ENCODE measurements at regions not wholly inside any gene's neighbourhood (a gene's known extent, or its start where the extent isn't known, plus 50 kb on each side); places are given as distances from the start of the nearest gene placed in this dataset.

- no peak for TF ChIP-seq MAX (IDR thresholded peaks at IDR 0.05)
- TF ChIP-seq CREB1 (IDR thresholded peaks at IDR 0.05; ENCODE audit: low read depth), result no peak
- TF ChIP-seq YY1 (IDR thresholded peaks at IDR 0.05; ENCODE audit: low read depth), result no peak
- TF ChIP-seq TAF1 (IDR thresholded peaks at IDR 0.05; ENCODE audit: low read depth), result no peak
- TF ChIP-seq REST (IDR thresholded peaks at IDR 0.05; ENCODE audit: low read depth), result no peak
- TF ChIP-seq TCF12 (IDR thresholded peaks at IDR 0.05; ENCODE audit: low read depth), result no peak
- no peak for TF ChIP-seq TEAD4 (IDR thresholded peaks at IDR 0.05)
- TF ChIP-seq EP300 (IDR thresholded peaks at IDR 0.05; ENCODE audit: borderline replicate concordance), result no peak
- no peak for TF ChIP-seq NFIC (IDR thresholded peaks at IDR 0.05)
- TF ChIP-seq RAD21 (IDR thresholded peaks at IDR 0.05; ENCODE audit: low read depth), result no peak
- no peak for TF ChIP-seq USF1 (IDR thresholded peaks at IDR 0.05)
- TF ChIP-seq FOXM1 (IDR thresholded peaks at IDR 0.05; ENCODE audit: borderline replicate concordance, low read depth), result no peak
- TF ChIP-seq EGR1 (IDR thresholded peaks at IDR 0.05), result no peak
These were observed 51.3 kb downstream of the TET3 start for GRCh38 chr2:74036010-74036409.

GRCh38 chr2:74036450-74037195 lies 51.9 kb downstream of the TET3 start:
- TF ChIP-seq MAX (IDR thresholded peaks at IDR 0.05), result no peak
- TF ChIP-seq USF1 (IDR thresholded peaks at IDR 0.05), result no peak
- no peak for TF ChIP-seq YY1 (IDR thresholded peaks at IDR 0.05; ENCODE audit: low read depth)
- TF ChIP-seq RAD21 (IDR thresholded peaks at IDR 0.05; ENCODE audit: low read depth), result no peak
- no peak for TF ChIP-seq EP300 (IDR thresholded peaks at IDR 0.05; ENCODE audit: borderline replicate concordance)
- no peak for TF ChIP-seq CREB1 (IDR thresholded peaks at IDR 0.05; ENCODE audit: low read depth)
- no peak for TF ChIP-seq TAF1 (IDR thresholded peaks at IDR 0.05; ENCODE audit: low read depth)
- TF ChIP-seq TCF12 (IDR thresholded peaks at IDR 0.05; ENCODE audit: low read depth), result no peak
- TF ChIP-seq CEBPB (IDR thresholded peaks at IDR 0.05), result no peak
- TF ChIP-seq TEAD4 (IDR thresholded peaks at IDR 0.05), result no peak
- no peak for TF ChIP-seq EGR1 (IDR thresholded peaks at IDR 0.05)
- TF ChIP-seq FOXM1 (IDR thresholded peaks at IDR 0.05; ENCODE audit: borderline replicate concordance, low read depth), result no peak
- no peak for TF ChIP-seq REST (IDR thresholded peaks at IDR 0.05; ENCODE audit: low read depth)
- TF ChIP-seq ZBTB7A (IDR thresholded peaks at IDR 0.05; ENCODE audit: low read depth), result no peak
- no peak for TF ChIP-seq NFIC (IDR thresholded peaks at IDR 0.05)

- TF ChIP-seq TEAD4 (IDR thresholded peaks at IDR 0.05), result no peak
- no peak for TF ChIP-seq NFIC (IDR thresholded peaks at IDR 0.05)
These were observed 52.7 kb downstream of the TET3 start for GRCh38 chr2:74037379-74037860.

GRCh38 chr2:74039611-74040010 lies 54.9 kb downstream of the TET3 start:
- no peak for TF ChIP-seq TEAD4 (IDR thresholded peaks at IDR 0.05)
- no peak for TF ChIP-seq CREB1 (IDR thresholded peaks at IDR 0.05; ENCODE audit: low read depth)
- TF ChIP-seq RAD21 (IDR thresholded peaks at IDR 0.05; ENCODE audit: low read depth), result no peak
- TF ChIP-seq YY1 (IDR thresholded peaks at IDR 0.05; ENCODE audit: low read depth), result no peak
- no peak for TF ChIP-seq MAX (IDR thresholded peaks at IDR 0.05)
- TF ChIP-seq USF1 (IDR thresholded peaks at IDR 0.05), result no peak
- no peak for TF ChIP-seq NFIC (IDR thresholded peaks at IDR 0.05)
- TF ChIP-seq FOXM1 (IDR thresholded peaks at IDR 0.05; ENCODE audit: borderline replicate concordance, low read depth), result no peak
- TF ChIP-seq ZBTB7A (IDR thresholded peaks at IDR 0.05; ENCODE audit: low read depth), result no peak
- no peak for TF ChIP-seq CEBPB (IDR thresholded peaks at IDR 0.05)
- TF ChIP-seq REST (IDR thresholded peaks at IDR 0.05; ENCODE audit: low read depth), result no peak
